ENCODE measurements at regions not wholly inside any gene's neighbourhood (a gene's known extent, or its start where the extent isn't known, plus 50 kb on each side); places are given as distances from the start of the nearest gene placed in this dataset.

- TF ChIP-seq FOXP2 (optimal IDR thresholded peaks at IDR 0.05; ENCODE audit: borderline replicate concordance, extremely low read depth, extremely low read length, insufficient read depth) (no peak), SIN3A (IDR thresholded peaks at IDR 0.05; ENCODE audit: borderline replicate concordance, insufficient read depth, low read length) (no peak), POLR2AphosphoS5 (IDR thresholded peaks at IDR 0.05; ENCODE audit: low read depth, low read length) (no peak), TAF1 (IDR thresholded peaks at IDR 0.05; ENCODE audit: borderline replicate concordance, insufficient read depth, low read length) (no peak), REST (IDR thresholded peaks at IDR 0.05; ENCODE audit: insufficient read depth in 1 of 2, low read depth in 2 of 2, low read length in 2 of 2) (no peak)
These were observed 131.1 kb upstream of the FIBIN start for GRCh38 chr11:26862801-26863200.

GRCh38 chr11:26865703-26866102 is 128.2 kb upstream of the FIBIN start:
- TF ChIP-seq POLR2AphosphoS5 (IDR thresholded peaks at IDR 0.05; ENCODE audit: low read depth, low read length) (no peak), SIN3A (IDR thresholded peaks at IDR 0.05; ENCODE audit: borderline replicate concordance, insufficient read depth, low read length) (no peak), FOXP2 (optimal IDR thresholded peaks at IDR 0.05; ENCODE audit: borderline replicate concordance, extremely low read depth, extremely low read length, insufficient read depth) (no peak), REST (IDR thresholded peaks at IDR 0.05; ENCODE audit: insufficient read depth in 1 of 2, low read depth in 2 of 2, low read length in 2 of 2) (no peak), TAF1 (IDR thresholded peaks at IDR 0.05; ENCODE audit: borderline replicate concordance, insufficient read depth, low read length) (no peak)

- TF ChIP-seq POLR2AphosphoS5 (IDR thresholded peaks at IDR 0.05; ENCODE audit: low read depth, low read length) (no peak), FOXP2 (optimal IDR thresholded peaks at IDR 0.05; ENCODE audit: borderline replicate concordance, extremely low read depth, extremely low read length, insufficient read depth) (no peak), TAF1 (IDR thresholded peaks at IDR 0.05; ENCODE audit: borderline replicate concordance, insufficient read depth, low read length) (no peak), SIN3A (IDR thresholded peaks at IDR 0.05; ENCODE audit: borderline replicate concordance, insufficient read depth, low read length) (no peak), REST (IDR thresholded peaks at IDR 0.05; ENCODE audit: insufficient read depth in 1 of 2, low read depth in 2 of 2, low read length in 2 of 2) (no peak)
These were observed 126.6 kb upstream of the FIBIN start for GRCh38 chr11:26867286-26867685.

- TF ChIP-seq TAF1 (IDR thresholded peaks at IDR 0.05; ENCODE audit: borderline replicate concordance, insufficient read depth, low read length) (no peak), FOXP2 (optimal IDR thresholded peaks at IDR 0.05; ENCODE audit: borderline replicate concordance, extremely low read depth, extremely low read length, insufficient read depth) (no peak), SIN3A (IDR thresholded peaks at IDR 0.05; ENCODE audit: borderline replicate concordance, insufficient read depth, low read length) (no peak), REST (IDR thresholded peaks at IDR 0.05; ENCODE audit: insufficient read depth in 1 of 2, low read depth in 2 of 2, low read length in 2 of 2) (no peak), POLR2AphosphoS5 (IDR thresholded peaks at IDR 0.05; ENCODE audit: low read depth, low read length) (no peak)
These were observed 114.8 kb upstream of the FIBIN start for GRCh38 chr11:26878959-26879581.
